ENCODE measurements at regions not wholly inside any gene's neighbourhood (a gene's known extent, or its start where the extent isn't known, plus 50 kb on each side); places are given as distances from the start of the nearest gene placed in this dataset.

DNA sequence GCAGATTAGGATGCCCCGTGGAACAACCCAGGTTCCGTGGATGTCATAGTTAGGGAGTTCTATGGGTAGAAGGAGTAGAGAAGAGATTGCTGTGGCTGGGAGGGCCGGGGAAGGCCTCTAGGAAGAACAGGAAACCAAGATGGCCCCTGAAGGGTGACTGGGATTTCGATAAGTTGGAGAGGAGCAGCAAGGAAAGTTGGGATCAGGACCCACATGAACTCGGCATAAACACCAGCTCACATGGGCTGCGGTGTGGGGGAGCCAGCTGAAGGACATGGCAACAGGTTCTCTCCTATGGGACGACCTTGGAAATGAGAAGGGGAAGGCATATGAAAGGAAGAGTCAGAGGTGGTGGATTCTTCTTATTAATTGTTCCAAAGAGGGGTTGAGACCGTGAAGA is 333.7 kb upstream of the SHH start:
- H3K4me3 Mint-ChIP-seq = no peak overlapping the region
- no peaks in the 10 kb centered on the region for H3K36me3 Mint-ChIP-seq
- no peaks in the 10 kb centered on the region for H3K4me1 Mint-ChIP-seq
- no peak overlapping the region for H3K27ac Mint-ChIP-seq
- CTCF ChIA-PET = no interaction called here
- DNase-seq = no peak
- peaks cover 4% of the 10 kb centered on the region for H3K27me3 Mint-ChIP-seq
- H3K9me3 Mint-ChIP-seq = no peaks in the 10 kb centered on the region

DNA sequence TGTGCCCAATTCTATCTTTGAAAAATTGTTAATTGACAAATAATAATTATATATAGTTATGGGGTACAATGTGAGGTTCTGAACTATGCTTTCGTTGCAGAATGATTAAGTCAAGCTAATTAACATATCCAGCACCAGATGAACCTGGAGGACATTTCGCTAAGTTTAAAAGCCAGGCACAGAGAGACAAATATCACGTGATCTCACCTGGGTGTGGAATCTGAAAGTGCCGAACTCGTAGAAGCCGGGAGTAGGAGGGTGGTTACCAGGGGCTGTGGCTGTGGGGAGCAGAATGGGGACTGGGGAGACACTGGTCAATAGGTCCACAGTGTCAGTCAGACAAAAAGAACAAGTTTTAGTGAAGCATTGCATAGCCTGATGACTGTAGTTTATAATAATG is 332.9 kb upstream of the SHH start:
- no peaks in the 10 kb centered on the region for H3K9me3 Mint-ChIP-seq
- H3K27me3 Mint-ChIP-seq = peaks cover 7% of the 10 kb centered on the region
- no peaks in the 10 kb centered on the region for H3K36me3 Mint-ChIP-seq
- no peak overlapping the region for H3K4me3 Mint-ChIP-seq
- CTCF ChIA-PET = no interaction called here
- no peak overlapping the region for H3K27ac Mint-ChIP-seq
- no peaks in the 10 kb centered on the region for H3K4me1 Mint-ChIP-seq
- DNase-seq = no peak

DNA sequence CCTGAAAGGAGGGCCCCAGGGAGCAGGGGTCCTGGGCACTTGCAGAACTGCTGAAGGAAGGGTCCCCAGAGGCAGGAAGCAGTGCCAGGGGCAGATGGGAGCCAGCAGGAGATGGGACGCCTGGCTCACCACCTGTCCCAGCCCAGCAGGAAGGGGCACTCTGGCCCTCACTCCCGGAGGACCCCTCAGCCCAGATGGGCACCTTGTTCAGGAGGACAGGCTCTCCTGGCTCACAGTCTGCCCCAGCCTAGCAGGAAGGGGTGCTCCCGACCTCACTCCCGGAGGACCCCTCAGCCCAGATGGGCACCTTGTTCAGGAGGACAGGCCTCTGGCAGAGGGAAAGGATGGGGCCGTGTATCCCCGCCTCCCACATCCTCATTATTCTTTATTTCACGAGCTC is 331.4 kb upstream of the SHH start:
- Mint-ChIP-seq H3K36me3 (no peaks in the 10 kb centered on the region), H3K9me3 (no peaks in the 10 kb centered on the region), H3K4me1 (no peaks in the 10 kb centered on the region), H3K27me3 (peaks cover 8% of the 10 kb centered on the region), H3K4me3 (no peak overlapping the region), H3K27ac (no peak overlapping the region)
- DNase-seq = no peak
- CTCF ChIA-PET = no interaction called here

DNA sequence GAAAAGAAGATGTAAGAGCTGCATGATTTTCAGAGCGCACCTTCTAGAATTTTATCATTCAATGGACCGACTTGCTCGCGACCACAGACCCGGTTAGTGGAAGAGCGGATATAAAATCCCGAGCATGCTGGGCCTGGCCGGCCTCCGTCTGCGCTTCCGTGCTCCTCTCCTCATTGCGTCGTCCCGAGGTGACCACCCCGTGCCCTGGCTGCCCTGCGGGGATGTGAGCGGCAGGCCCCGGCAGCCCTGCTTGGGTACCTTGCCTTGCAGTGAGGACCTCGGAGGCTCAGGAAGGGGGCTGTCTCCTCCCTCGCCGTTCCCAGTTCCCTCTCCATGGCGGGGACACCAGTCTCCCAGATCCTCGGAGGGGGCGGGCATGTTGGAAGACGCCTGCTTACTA is 330.9 kb upstream of the SHH start:
- no peak for DNase-seq

DNA sequence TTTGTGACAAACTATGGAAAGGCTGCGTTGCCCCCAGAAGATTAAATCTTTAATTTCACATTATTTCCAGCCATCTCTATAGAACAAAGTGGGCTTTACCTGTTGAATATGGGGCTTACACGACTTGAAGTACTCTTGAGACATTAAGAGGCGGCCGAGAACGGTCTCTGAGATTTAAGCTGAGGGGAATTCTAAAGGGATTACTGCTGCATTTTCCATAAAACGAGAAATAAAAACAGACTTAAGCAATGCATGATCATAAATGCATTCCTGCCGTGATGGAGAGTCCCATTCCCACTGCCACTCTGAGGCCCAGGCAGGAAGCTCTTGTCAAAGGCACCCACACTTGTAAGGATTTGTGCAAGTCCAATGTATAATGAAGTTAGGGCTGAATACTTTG is 329.7 kb upstream of the SHH start:
- CTCF ChIA-PET = no interaction called here
- H3K27me3 Mint-ChIP-seq = peaks cover 20% of the 10 kb centered on the region
- no peak overlapping the region for H3K27ac Mint-ChIP-seq
- H3K36me3 Mint-ChIP-seq = no peaks in the 10 kb centered on the region
- H3K9me3 Mint-ChIP-seq = no peaks in the 10 kb centered on the region
- DNase-seq = no peak
- H3K4me3 Mint-ChIP-seq = no peak overlapping the region
- H3K4me1 Mint-ChIP-seq = no peaks in the 10 kb centered on the region

More for the DNA sequence above, 330.9 kb upstream of the SHH start:
- Mint-ChIP-seq H3K4me3 (no peak overlapping the region), H3K9me3 (no peaks in the 10 kb centered on the region), H3K4me1 (no peaks in the 10 kb centered on the region), H3K27me3 (peaks cover 14% of the 10 kb centered on the region), H3K36me3 (no peaks in the 10 kb centered on the region), H3K27ac (no peak overlapping the region)
- CTCF ChIA-PET = no interaction called here

- H3K27ac Mint-ChIP-seq = no peak overlapping the region
- DNase-seq = no peak
- H3K36me3 Mint-ChIP-seq = no peaks in the 10 kb centered on the region
- H3K27me3 Mint-ChIP-seq = peaks cover 18% of the 10 kb centered on the region
- no peaks in the 10 kb centered on the region for H3K4me1 Mint-ChIP-seq
- H3K9me3 Mint-ChIP-seq = no peaks in the 10 kb centered on the region
- no peak overlapping the region for H3K4me3 Mint-ChIP-seq
- CTCF ChIA-PET = no interaction called here
Observed at GRCh38 chr7:156140896-156141295, 328.6 kb upstream of the SHH start.

- Mint-ChIP-seq H3K9me3 (no peaks in the 10 kb centered on the region), H3K27ac (no peak overlapping the region), H3K4me1 (no peaks in the 10 kb centered on the region), H3K27me3 (peaks cover 16% of the 10 kb centered on the region), H3K4me3 (no peak overlapping the region), H3K36me3 (no peaks in the 10 kb centered on the region)
- no peak for DNase-seq
- CTCF ChIA-PET = no interaction called here
Observed at GRCh38 chr7:156140447-156140846, 328.2 kb upstream of the SHH start.

GRCh38 chr7:156139633-156140032 is 327.4 kb upstream of the SHH start:
- Mint-ChIP-seq H3K4me1 (no peaks in the 10 kb centered on the region), H3K4me3 (no peak overlapping the region), H3K36me3 (no peaks in the 10 kb centered on the region), H3K9me3 (no peaks in the 10 kb centered on the region), H3K27me3 (peaks cover 16% of the 10 kb centered on the region), H3K27ac (no peak overlapping the region)
- no peak for DNase-seq
- CTCF ChIA-PET = no interaction called here

DNA sequence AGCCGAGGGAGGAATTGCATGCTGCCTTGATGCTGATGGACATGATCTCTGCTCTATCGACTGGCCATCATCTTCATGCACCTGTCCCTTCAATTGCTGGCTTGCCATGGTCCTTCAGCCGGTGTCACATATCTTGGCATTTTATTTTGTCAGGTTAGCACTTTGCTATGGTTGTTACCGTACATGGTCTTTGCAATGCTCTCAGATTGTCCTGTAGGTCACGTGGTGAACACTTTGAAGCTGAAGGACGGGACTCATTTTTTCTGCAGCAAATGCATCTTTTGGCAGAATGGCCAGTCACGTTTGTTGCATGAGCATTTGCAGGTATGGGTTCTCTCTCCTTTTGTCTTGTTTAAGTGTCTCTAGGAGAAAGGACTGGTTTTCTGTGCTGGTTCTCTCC is 326.8 kb upstream of the SHH start:
- H3K9me3 Mint-ChIP-seq = no peaks in the 10 kb centered on the region
- CTCF ChIA-PET = no interaction called here
- no peak for DNase-seq
- H3K27ac Mint-ChIP-seq = no peak overlapping the region
- H3K4me1 Mint-ChIP-seq = no peaks in the 10 kb centered on the region
- H3K27me3 Mint-ChIP-seq = peaks cover 16% of the 10 kb centered on the region
- no peaks in the 10 kb centered on the region for H3K36me3 Mint-ChIP-seq
- H3K4me3 Mint-ChIP-seq = no peak overlapping the region

DNA sequence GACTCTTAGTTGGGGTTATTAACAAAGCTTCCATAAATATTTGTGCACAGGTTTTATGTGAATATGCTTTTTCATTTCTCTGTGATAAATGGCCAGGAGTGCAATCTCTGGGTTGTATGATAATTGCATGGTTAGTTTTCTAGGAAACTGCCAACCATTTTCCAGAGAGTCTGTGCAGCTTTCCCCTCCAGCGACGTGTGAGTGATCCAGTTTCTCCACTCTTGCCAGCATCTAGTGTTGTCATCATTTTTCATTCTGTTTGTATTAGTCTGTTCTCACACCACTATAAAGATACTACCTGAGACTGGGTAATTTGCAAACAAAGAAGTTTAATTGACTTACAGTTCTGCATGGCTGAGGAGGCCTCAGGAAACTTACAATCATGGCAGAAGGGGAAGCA is 319.6 kb upstream of the SHH start:
- Mint-ChIP-seq H3K27ac (no peak overlapping the region), H3K9me3 (no peaks in the 10 kb centered on the region), H3K36me3 (no peaks in the 10 kb centered on the region), H3K4me1 (no peaks in the 10 kb centered on the region), H3K27me3 (peaks cover 8% of the 10 kb centered on the region), H3K4me3 (no peak overlapping the region)
- CTCF ChIA-PET = no interaction called here
- no peak for DNase-seq

DNA sequence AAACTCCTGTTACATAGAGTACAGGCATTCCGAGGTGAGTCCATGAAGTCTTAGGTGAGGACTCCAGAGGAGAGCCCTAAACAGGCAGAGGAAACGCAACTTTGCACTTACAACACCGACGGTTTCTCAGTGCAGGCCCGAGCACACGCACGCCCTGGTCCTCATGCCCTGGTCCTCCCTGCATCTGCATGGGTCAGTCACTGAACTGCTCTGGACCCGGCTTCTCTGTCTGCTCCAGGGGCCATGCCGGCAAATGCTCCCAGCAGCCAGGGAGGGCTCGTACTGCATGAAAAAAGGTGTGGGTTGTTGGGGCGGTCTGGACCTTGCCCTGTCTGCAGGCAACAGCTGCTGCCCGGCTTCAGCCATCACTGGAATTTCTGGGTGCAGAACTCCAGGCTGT is 317.3 kb upstream of the SHH start:
- no peaks in the 10 kb centered on the region for H3K36me3 Mint-ChIP-seq
- no peak for DNase-seq
- no peaks in the 10 kb centered on the region for H3K4me1 Mint-ChIP-seq
- H3K27me3 Mint-ChIP-seq = peaks cover 8% of the 10 kb centered on the region
- CTCF ChIA-PET = no interaction called here
- no peaks in the 10 kb centered on the region for H3K9me3 Mint-ChIP-seq
- H3K27ac Mint-ChIP-seq = no peak overlapping the region
- H3K4me3 Mint-ChIP-seq = no peak overlapping the region

DNA sequence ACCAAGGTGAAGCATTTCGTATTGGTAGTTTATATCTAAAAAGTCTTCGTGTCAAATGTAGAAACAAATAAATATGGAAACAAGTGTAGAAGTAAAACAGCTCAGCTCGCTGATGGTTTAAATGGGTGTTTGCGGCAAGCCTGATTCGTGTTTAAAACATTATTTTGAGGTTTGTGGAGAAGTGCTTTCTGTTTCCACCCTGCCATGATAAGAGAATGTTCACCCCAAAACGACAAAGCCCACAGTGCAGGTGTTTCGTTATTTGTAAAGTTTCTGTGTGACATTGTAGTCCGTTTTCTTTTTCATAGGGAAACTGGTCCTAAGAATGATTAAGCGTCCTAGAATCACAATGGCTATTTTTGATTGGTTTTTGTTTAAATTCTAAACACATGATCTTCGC is 316.2 kb upstream of the SHH start:
- Mint-ChIP-seq H3K36me3 (no peaks in the 10 kb centered on the region), H3K27me3 (peaks cover 8% of the 10 kb centered on the region), H3K27ac (no peak overlapping the region), H3K4me1 (no peaks in the 10 kb centered on the region), H3K9me3 (no peaks in the 10 kb centered on the region), H3K4me3 (no peak overlapping the region)
- no peak for DNase-seq
- CTCF ChIA-PET = no interaction called here

DNA sequence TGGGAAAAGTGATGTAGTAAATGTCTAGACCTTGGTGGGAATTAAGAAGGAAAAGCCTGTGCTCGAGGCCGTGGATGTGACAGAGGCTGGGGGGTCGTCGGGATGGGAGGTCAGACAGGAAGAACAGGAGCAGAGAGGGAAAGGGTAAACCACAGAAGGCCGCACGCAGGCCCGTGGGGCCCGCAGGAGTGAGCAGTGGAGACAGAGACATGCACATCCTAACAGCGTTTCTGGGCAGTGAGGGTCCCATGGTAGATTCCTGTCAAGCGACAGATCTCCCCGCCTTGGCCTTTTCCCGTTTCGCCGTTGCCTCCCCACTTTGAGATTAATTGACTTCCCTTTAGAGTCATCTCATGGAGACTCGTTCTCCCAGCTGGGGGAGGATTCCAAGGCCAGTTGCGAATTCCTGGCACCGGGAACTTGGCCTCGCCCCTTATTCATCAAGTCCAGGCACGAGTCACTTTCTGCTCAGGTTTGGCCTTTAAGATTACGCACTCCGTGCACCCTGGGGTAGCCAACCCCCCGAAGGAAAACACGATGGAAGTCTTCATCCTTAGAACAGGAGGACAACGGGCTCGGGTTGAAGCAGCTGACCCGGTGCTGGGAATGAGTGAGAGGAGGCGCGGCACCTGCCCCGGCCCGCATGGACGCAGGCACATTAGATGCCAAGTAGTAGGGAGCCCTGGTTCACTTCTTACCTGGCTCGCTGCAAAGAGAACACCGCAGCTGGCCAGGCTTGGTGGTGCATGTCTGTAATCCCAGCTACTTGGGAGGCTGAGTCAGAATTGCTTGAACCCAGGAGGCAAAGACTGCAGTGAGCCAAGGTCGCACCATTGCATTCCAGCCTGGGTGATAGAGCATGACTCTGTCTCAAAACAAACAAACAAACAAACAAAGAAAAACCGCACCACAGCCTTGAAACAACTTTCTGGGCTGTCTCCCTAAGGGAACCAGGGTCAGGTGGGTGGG is 315.2 kb upstream of the SHH start:
- CTCF ChIA-PET = no interaction called here
- Mint-ChIP-seq H3K4me1 (no peaks in the 10 kb centered on the region), H3K4me3 (no peak overlapping the region), H3K9me3 (no peaks in the 10 kb centered on the region), H3K36me3 (no peaks in the 10 kb centered on the region), H3K27me3 (peaks cover 8% of the 10 kb centered on the region), H3K27ac (no peak overlapping the region)
- no peak for DNase-seq

GRCh38 chr7:156125841-156126730 is 313.8 kb upstream of the SHH start:
- CTCF ChIA-PET = no interaction called here
- no peak for DNase-seq
- Mint-ChIP-seq H3K4me3 (no peak overlapping the region), H3K36me3 (no peaks in the 10 kb centered on the region), H3K27me3 (peaks cover 3% of the 10 kb centered on the region), H3K27ac (no peak overlapping the region), H3K9me3 (no peaks in the 10 kb centered on the region), H3K4me1 (no peaks in the 10 kb centered on the region)

- H3K36me3 Mint-ChIP-seq = no peaks in the 10 kb centered on the region
- DNase-seq = no peak
- H3K9me3 Mint-ChIP-seq = no peaks in the 10 kb centered on the region
- H3K4me3 Mint-ChIP-seq = no peak overlapping the region
- CTCF ChIA-PET = interaction anchor here (0.6 kb wide), 1 partner anchor 1756 kb away, joined by 3 read pairs; no protein-coding TSS in a partner anchor
- peaks cover 7% of the 10 kb centered on the region for H3K27me3 Mint-ChIP-seq
- no peak overlapping the region for H3K27ac Mint-ChIP-seq
- no peaks in the 10 kb centered on the region for H3K4me1 Mint-ChIP-seq
Observed at GRCh38 chr7:156124356-156124755, 312.1 kb upstream of the SHH start.

Measured in activated naive CD4-positive, alpha-beta T cell treated with anti-CD3 and anti-CD28 coated beads, Interleukin-2, amount 10 ng/mL, durations not matched to agents 7 days and 5 days (primary cell).